DMS114 treated with DMSO at 0.1 percent for 48 hours (cell line): ENCODE measurements at regions not wholly inside any gene's neighbourhood (a gene's known extent, or its start where the extent isn't known, plus 50 kb on each side); places are given as distances from the start of the nearest gene placed in this dataset.
"Not testable (repeated sequence)": the region's sequence is repeated elsewhere in the genome, so short reads cannot be mapped to it uniquely, and the experiment has no call there.

ENCODE experiments used
- DNase-seq: peaks from one replicate; lab custom pipeline; 2025; ENCODE audit not compliant: unreplicated experiment; lab: John Stamatoyannopoulos, UW

DNA sequence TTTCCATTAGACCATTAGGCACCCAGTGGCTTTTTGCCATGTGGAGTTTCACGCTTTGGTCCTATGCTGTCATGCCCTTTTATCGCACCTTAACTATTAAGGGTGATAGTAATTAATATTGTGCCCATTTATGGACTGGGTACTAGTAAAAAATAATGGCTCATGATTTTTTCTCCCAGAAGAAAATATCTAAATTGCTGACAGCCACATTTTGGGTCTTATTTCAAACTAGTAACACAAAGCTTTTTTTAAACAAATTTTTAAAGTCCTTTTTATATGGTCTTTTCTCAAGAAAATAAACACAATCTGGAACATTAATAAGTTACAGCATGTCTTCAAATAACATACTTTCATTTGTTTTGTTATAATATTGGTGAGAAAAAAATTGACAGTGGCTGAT lies 179.7 kb downstream of the ANKRD7 start:
- no peak for DNase-seq

GRCh38 chr7:118418433-118418832 lies 193.9 kb downstream of the ANKRD7 start:
- DNase-seq: no peak

DNA sequence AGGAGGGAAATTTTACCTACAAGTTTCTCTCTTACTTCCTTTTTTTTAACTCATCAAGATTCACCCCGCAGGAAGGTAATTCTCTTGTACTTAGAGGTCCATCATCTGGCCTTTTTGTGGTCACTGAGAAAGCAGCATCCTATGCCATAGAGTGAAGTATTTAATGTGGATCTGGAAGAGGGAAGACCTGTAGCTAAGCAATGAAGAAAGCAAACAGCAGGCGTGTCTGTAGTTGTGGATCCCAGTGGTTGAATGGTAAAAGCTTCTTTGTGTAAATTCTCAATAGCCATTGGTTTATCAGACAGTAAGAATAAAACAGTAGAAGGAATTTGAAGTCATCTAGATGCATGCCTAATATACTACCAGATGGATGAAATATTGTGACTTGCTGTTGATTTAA lies 196.4 kb downstream of the ANKRD7 start:
- no peak for DNase-seq

DNA sequence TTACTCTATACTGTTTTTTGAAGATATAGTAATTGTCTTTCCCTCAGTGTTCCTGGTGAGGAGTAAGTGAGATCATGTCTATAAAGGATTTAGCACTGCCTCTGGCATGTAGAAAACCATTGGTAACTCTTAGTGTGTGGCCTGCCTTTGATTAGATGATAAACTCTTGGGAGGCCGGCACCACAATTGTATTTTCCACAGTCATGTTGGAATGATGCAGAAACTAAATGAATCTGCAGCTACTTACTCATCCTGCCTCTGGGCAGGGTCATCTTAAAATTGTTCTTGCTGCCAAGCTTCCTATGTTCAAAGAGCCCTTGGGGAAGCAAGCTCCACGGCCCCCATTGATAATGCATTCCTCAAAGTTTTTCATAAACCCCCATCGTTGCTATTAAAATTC lies 204.6 kb downstream of the ANKRD7 start:
- DNase-seq: no peak

DNA sequence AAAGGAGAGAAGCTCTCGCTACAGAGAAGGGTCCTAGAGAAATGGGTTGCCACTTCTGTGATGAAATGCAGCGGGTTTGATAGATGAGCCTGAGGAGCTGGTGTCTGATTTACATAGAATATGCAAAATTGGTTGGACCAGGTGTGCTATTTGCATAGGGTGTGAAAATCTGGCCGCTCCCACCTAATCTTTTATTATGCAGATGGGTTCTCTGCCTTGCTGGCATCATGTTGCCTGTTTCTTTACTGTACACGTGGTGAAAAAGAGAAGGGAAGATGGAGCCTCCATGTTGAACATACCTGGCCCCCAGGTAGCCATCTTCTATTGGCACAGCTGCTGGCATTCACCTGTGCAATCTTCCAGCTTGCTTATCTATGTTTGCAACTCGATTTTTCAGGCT lies 212.2 kb downstream of the ANKRD7 start:
- DNase-seq: no peak

- not testable (repeated sequence) for DNase-seq
These were observed 224.5 kb downstream of the ANKRD7 start for GRCh38 chr7:118449030-118449429.

GRCh38 chr7:118449797-118450567 lies 225.5 kb downstream of the ANKRD7 start:
- DNase-seq: no peak

DNA sequence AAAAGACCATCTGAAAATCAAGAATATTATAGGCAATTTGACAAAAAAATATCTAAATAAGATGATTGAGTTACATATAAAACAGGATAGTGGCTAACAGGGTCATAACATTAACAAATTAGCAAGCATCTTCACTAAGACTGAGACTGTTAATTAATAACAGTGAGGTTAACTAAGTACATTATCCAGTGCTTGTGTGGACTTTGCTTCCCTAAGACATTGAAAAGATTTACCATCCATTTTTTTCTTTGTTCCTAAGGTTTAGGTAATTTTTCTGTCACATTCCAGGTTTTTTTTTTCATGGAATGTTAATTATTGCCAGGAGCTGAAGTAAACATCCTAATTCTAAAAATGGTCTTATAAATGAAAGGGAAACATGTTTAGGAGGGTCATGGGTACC lies 227.6 kb downstream of the ANKRD7 start:
- no peak for DNase-seq

DNA sequence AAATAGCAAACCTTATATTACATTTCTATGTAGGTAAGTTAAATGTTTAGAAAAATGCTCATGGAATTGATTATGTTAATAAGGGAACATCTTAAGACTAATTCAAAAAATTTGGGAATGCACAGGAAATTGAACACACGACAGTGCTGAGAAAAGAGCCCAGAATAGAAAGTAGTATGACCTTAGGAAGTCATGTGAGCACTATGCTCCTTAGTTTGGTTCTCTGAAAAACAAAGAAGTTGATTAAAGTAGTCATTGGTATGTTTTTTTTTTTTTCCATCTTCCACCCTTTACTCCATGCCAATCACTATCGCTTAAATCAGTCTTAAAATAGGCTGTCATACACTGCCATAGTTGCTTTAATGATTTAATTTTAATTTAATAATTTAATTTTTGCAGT lies 242.9 kb downstream of the ANKRD7 start:
- no peak for DNase-seq

GRCh38 chr7:118472581-118472980 lies 248.1 kb downstream of the ANKRD7 start:
- no peak for DNase-seq

GRCh38 chr7:118473271-118473670 lies 248.8 kb downstream of the ANKRD7 start:
- no peak for DNase-seq

DNA sequence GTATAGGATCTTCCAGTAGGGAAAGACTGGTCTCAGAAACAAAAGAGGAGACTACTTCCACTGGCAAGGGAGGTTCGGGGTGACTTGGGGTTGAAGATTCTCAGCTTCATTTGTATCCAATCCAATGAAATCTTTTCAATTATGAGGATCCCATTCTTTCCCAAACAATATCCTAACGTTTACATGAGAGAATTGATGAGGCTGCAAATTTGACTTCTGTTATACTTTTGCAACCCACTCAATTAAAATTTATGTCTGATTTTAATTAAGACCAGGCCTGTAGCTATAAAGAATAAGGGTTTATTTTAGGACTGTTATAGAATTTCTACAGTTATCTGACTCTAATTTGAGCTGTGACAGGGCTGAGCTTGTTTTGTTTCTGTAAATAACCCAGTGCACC lies 251.5 kb downstream of the ANKRD7 start:
- no peak for DNase-seq

GRCh38 chr7:118477036-118477435 lies 252.5 kb downstream of the ANKRD7 start:
- no peak for DNase-seq

DNA sequence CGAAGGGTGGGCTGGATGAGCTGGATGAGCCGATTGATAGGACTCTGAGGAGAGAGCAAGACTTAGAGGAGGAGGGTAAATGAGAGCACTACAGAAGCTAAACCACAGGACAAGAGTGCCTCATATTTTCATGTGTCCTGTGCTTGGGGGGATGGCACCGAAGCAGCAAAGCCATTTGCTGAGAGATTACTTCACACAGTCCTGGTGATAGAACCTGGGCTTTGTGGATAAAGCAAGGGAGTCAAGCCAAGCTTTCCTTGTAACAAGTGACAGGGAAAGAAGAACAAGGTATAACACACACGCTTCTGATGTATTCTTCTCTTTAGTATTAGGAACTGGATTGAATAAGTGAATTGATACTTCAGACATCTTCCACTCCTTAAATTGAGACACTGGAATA lies 253.7 kb downstream of the ANKRD7 start:
- DNase-seq: no peak

DNA sequence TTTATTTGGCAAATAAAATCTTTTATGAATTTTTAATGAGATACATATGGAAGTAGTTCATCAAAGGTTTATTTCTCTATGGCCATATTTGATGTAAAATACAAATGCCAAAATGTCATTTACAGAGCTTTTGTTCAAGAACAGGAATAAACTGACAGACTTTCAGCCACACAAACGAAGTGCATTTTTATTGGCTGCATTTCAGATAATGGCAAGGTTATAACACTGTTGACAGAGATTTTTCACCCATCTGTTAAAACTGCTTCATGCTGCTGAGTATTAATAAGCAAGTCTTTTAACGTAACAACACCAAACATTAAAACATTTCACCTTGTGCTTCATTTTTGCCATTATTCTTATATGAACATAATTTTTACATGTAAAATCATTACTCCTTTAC lies 254.4 kb downstream of the ANKRD7 start:
- DNase-seq: no peak

- DNase-seq: no peak
These were observed 268.0 kb downstream of the ANKRD7 start for GRCh38 chr7:118492466-118492865.

- DNase-seq: no peak
These were observed 271.7 kb downstream of the ANKRD7 start for GRCh38 chr7:118496138-118496644.

DNA sequence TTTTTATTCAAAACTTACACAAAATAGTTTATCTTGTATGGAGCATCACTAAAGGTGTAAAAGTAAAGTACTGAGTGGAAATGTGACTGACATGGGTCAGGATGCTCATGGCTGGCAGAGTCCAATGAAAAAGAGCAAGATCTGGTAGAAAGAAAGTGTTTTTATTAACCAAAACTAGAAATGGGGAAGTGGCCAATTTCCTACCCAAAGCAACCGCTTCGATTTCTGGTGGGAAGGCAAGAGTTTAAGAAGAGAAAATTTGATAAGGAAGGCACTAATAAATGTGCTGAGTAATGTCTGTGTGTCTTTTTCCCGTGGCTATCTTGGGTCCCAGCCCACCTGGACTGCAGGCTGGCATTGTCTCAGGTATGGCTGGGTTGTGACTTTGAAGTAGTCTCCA lies 277.7 kb downstream of the ANKRD7 start:
- DNase-seq: no peak

GRCh38 chr7:118511146-118511545 lies 286.6 kb downstream of the ANKRD7 start:
- DNase-seq: no peak

- no peak for DNase-seq
These were observed 292.8 kb downstream of the ANKRD7 start for GRCh38 chr7:118517275-118517674.

DNA sequence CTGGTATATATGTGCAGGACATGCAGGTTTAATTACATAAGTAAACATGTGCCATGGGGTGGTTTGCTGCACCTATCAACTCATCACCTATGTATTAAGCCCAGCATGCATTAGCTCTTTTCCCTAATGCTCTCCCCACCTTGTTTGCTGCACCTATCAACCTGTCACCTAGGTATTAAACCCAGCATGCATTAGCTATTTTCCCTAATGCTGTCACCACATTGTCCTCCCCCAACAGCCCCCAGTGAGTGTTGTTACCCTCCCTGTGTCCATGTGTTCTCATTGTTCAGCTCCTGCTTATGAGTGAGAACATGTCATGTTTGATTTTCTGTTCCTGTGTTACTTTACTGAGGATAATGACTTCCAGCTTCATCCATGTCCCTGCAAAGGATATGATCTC lies 300.5 kb downstream of the ANKRD7 start:
- DNase-seq: no peak

DNA sequence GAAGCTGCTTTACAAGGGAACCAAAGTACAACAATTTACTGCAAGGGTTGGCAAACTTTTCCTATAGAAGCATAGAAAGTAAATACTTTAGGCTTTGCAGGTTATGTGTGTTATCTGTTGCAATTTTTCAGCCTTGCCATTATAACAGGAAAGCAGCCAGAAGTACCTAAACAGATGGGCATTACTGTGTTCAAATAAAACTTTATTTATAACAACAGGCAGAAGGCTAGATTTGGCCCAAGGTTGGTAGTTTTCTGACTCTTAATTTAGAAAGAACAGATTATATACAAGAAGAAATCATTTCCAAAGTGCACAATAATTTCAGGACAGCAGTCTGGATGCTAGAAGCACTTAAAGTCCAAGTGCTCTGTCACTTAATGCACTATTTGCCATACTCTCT lies 307.1 kb downstream of the ANKRD7 start:
- DNase-seq: no peak

- DNase-seq: no peak
These were observed 334.7 kb downstream of the ANKRD7 start for GRCh38 chr7:118559207-118559606.
